HG02981 (cell line): ENCODE measurements at regions not wholly inside any gene's neighbourhood (a gene's known extent, or its start where the extent isn't known, plus 50 kb on each side); places are given as distances from the start of the nearest gene placed in this dataset.

Experiments used
- ATAC-seq: cut with Tn5 transposase; IDR thresholded peaks from one replicate; pipeline ENCODE4 v1.9.1; 2021; ENCODE audit warnings: mild to moderate bottlenecking, moderate library complexity; ENCODE audit not compliant: unreplicated experiment

GRCh38 chr20:60465993-60466686 lies 507.9 kb downstream of the CDH26 start:
- ATAC-seq = no peak

GRCh38 chr20:60466687-60467022 lies 508.4 kb downstream of the CDH26 start:
- no peak for ATAC-seq

DNA sequence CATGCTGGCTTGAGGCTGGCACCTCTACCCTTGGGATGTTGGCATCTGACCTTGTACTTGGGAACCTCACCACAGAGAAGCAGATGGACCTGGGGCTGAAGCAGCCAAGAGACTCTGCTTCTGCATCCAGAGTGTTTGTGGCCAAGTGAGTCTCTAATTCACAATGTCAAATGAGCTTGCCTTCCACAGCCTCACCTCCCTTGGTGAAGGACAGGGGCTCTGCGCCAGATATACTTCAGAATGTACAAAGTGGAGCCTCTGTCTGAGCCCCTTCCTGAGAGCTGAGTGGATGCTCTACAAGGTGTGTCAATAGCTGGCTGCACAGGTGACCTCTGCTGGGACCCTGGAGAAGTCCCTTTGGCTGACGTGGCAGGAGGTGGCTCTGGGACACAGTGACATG lies 508.9 kb downstream of the CDH26 start:
- no peak for ATAC-seq

- no peak for ATAC-seq
Observed at GRCh38 chr20:60467771-60468170, 509.5 kb downstream of the CDH26 start.

DNA sequence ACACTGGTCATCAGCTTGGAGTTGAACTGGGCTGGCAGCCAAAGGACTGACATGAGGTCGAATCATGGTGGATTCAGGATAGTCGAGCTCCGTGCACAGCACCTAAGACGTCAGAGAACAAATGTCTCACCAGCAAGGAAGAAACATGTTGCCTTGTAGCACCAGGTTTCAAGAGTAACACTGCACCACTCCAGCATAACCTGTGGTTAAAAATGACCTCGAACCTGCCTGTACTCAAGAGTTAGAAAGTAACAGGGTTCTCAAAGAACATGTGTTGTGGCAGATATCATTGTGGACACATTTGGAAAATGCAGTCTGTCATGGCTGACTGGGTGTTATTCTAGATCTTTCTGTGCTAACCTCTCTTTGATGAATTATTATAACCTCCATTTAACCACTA lies 511.6 kb downstream of the CDH26 start:
- ATAC-seq = no peak

- ATAC-seq = no peak
Observed at GRCh38 chr20:60470366-60470765, 512.1 kb downstream of the CDH26 start.

DNA sequence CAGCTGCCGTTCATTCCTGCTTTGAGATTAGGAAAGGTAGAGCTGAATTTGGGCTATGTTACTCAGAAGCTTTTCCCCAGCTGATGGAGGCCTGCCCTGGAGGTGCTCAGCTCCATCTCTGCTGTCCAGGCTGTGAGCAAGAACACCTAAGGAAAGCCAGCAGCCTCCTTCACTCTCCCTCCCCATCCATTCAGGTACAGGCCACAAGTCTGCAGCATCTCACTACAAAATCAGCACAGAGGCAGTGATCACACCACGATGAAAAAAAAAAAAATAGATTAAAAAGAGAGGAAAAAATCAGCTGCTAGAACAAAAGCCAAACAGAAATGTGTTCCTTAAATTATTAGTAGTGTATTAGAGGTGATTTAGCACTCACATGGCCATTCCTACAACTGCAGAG lies 515.0 kb downstream of the CDH26 start:
- no peak for ATAC-seq

DNA sequence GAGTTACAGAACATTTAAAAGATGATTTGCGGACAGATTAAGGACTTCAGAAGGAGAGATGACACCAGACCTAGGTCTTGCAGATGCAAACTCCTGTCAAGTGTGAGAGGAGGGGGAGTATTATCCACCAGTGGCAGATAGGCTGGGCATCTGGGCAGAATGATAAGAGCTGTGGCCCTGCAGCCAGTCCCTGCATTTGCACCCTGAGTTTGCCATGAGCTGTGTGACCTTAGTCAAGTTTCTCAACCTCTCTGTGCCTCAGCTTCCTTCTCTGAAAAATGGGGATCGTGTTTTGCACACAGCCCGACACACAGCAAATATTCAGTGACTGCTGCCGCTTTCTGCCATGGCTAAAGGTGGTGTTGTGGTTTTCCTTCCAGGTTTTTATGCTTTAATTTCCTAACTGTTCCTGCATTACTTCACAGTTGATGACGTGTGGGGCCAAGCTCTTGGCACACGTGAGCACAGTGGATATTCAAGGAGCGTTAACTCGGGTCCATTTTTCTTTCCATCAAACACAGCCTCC lies 516.2 kb downstream of the CDH26 start:
- ATAC-seq = no peak

- no peak for ATAC-seq
Observed at GRCh38 chr20:60476045-60476444, 517.8 kb downstream of the CDH26 start.

DNA sequence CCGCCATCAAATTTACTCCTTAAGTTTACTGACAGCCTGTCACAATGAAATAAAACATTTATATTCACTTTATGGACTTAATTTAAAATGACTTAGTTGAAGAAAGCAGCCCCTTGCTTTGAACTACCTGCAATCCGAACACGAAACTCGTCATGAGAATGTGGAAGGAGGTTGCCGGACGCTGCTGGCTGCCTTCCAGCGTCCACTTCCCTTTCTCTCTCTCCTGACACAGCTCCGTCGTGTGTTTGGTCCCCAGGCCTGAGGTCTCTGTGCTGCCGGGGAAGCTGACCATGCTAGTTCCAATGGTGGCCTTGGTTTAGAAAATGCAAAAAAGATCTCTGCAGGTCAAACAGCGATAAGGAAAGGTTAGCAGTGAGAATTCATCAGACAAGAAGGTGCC lies 519.7 kb downstream of the CDH26 start:
- no peak for ATAC-seq

- ATAC-seq = no peak
Observed at GRCh38 chr20:60478533-60478932, 520.3 kb downstream of the CDH26 start.

- no peak for ATAC-seq
Observed at GRCh38 chr20:60480950-60481742, 522.9 kb downstream of the CDH26 start.

DNA sequence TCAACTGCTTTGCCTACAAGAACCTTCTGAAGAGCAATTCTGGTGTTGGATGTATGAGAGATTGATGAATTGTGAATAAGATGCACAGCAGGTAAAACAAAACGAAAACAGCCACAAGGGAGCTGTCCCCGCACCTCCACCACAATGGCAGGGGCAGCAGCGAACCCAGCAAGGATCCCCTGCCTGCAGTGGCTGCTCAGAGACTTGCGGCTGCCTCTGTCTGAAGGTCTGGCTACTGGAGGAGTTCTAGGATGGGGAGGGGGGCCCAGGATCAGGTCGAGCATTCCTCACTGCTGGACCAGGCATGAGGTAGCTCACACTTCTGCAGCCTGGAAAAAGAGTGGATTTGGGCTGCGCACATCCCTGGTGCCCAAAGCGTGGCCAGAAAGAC lies 523.5 kb downstream of the CDH26 start:
- ATAC-seq = no peak

- no peak for ATAC-seq
Observed at GRCh38 chr20:60482221-60483008, 524.2 kb downstream of the CDH26 start.

GRCh38 chr20:60483371-60483770 lies 525.1 kb downstream of the CDH26 start:
- no peak for ATAC-seq

- ATAC-seq = no peak
Observed at GRCh38 chr20:60484316-60484715, 526.1 kb downstream of the CDH26 start.

DNA sequence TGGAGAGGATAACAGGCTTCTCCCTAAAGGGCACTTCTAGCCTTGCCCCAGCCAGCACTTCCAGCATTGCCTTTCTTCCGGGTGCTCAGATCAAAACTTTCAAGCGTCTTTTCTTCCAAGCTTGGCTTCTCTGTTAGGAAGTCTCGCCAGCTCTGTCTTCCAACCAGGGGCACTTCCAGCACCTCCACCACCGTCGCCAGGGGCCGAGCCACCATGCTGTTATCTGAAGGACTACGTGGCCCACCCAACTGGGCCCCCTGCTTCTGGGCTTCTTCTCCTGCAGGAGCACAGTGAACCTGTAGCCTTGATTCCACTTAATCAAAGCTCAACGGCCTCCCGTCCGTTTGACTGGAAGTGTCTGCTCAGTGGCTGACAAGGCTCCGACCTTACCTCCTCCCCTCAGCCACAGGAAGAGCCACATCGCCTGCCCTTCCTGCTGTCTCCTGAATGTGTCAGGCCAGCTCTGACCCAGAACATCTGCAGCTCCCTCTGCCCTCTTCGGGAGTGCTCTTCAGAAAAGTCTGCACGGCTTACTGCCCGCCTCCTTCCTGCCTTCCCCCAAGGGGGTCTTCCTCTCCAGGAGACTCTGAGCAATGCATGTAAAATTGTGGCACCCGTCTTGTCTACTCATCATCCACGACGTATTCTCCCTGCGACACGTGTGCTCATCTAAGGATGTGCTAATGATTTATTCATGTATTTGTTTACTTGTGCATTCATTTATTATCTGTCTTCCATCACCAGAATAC lies 527.0 kb downstream of the CDH26 start:
- ATAC-seq = no peak

DNA sequence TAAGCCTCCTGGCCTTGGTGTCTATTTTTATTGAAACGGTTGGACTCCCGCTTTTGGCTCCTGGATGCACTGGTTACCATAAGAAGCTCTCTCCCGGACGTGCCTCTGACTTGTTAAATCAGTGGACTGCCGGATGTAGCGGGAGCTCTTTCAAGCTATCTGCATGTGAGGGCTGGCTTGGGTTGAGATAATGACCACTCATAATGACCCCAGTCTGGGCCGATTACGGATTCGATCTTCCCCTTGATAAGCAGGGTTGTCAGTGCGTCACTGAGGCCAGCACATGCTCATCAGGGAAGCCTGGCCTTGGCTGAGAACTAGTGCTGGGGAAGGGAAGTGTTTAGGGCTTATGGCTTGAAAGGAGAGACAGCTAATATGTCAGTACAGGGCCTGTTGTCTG lies 528.1 kb downstream of the CDH26 start:
- no peak for ATAC-seq

GRCh38 chr20:60486937-60487336 lies 528.7 kb downstream of the CDH26 start:
- ATAC-seq = no peak

GRCh38 chr20:60490217-60491050 lies 532.2 kb downstream of the CDH26 start:
- no peak for ATAC-seq
